NCI-H774 (cell line): ENCODE measurements at regions not wholly inside any gene's neighbourhood (a gene's known extent, or its start where the extent isn't known, plus 50 kb on each side); places are given as distances from the start of the nearest gene placed in this dataset.
"Not testable (repeated sequence)": the region's sequence is repeated elsewhere in the genome, so short reads cannot be mapped to it uniquely, and the experiment has no call there.

Experiments
- DNase-seq: peaks from one replicate; lab custom pipeline; 2025; lab: John Stamatoyannopoulos, UW

- no peak for DNase-seq
These were observed 202.9 kb downstream of the USP25 start for GRCh38 chr21:15932726-15933125.

- no peak for DNase-seq
These were observed 205.7 kb downstream of the USP25 start for GRCh38 chr21:15935530-15935929.

GRCh38 chr21:15943009-15943666, 213.4 kb downstream of the USP25 start:
- no peak for DNase-seq

- DNase-seq = no peak
These were observed 217.9 kb downstream of the USP25 start for GRCh38 chr21:15947677-15948076.

- DNase-seq = no peak
These were observed 223.9 kb downstream of the USP25 start for GRCh38 chr21:15953551-15954116.

- no peak for DNase-seq
These were observed 234.6 kb downstream of the USP25 start for GRCh38 chr21:15964236-15964855.

- no peak for DNase-seq
These were observed 236.4 kb downstream of the USP25 start for GRCh38 chr21:15966231-15966630.

GRCh38 chr21:15966651-15967050, 236.9 kb downstream of the USP25 start:
- no peak for DNase-seq

GRCh38 chr21:15967661-15968060, 237.9 kb downstream of the USP25 start:
- no peak for DNase-seq

GRCh38 chr21:15968776-15969310, 239.1 kb downstream of the USP25 start:
- no peak for DNase-seq

- no peak for DNase-seq
These were observed 247.0 kb downstream of the USP25 start for GRCh38 chr21:15976807-15977206.

GRCh38 chr21:15978215-15978738, 248.5 kb downstream of the USP25 start:
- no peak for DNase-seq

GRCh38 chr21:15979493-15979892, 249.7 kb downstream of the USP25 start:
- not testable (repeated sequence) for DNase-seq

GRCh38 chr21:15986277-15986676, 256.5 kb downstream of the USP25 start:
- DNase-seq = no peak

- no peak for DNase-seq
These were observed 262.4 kb downstream of the USP25 start for GRCh38 chr21:15992171-15992570.

GRCh38 chr21:15993951-15994350, 264.2 kb downstream of the USP25 start:
- no peak for DNase-seq

- DNase-seq = no peak
These were observed 270.0 kb downstream of the USP25 start for GRCh38 chr21:15999741-16000140.

GRCh38 chr21:16002874-16003466, 273.2 kb downstream of the USP25 start:
- no peak for DNase-seq

- DNase-seq = no peak
These were observed 274.3 kb downstream of the USP25 start for GRCh38 chr21:16004086-16004485.

GRCh38 chr21:16004523-16004922, 274.7 kb downstream of the USP25 start:
- DNase-seq = no peak

GRCh38 chr21:16005996-16006395, 276.2 kb downstream of the USP25 start:
- DNase-seq = no peak

- no peak for DNase-seq
These were observed 278.2 kb downstream of the USP25 start for GRCh38 chr21:16007943-16008342.

- no peak for DNase-seq
These were observed 281.9 kb downstream of the USP25 start for GRCh38 chr21:16011719-16012118.
